Transverse colon (tissue), 4 donors: ENCODE measurements at regions not wholly inside any gene's neighbourhood (a gene's known extent, or its start where the extent isn't known, plus 50 kb on each side); places are given as distances from the start of the nearest gene placed in this dataset.

Experiments
- POLR2A ChIP-seq: fragments of 450-650 bp; IDR thresholded peaks from one replicate; pipeline ENCODE4 v1.6.1; 2016; ENCODE audit warnings: antibody characterized with exemption, mild to moderate bottlenecking, moderate library complexity
- POLR2AphosphoS5 ChIP-seq, 3 donors: sonication (generic); formaldehyde crosslinking; IDR thresholded peaks; one replicate each; pipeline ENCODE4 v1.6.1; 2016; ENCODE audit warnings: antibody characterized with exemption in 3 of 3
- TF ChIP-seq, protein P1 (sequence below), 5 experiments: fragments of 200-600 bp in 3 of 5; fragments of 450-650 bp in 2 of 5; sonication (generic) in 3 of 5; IDR thresholded peaks; 1 replicate in 2 of 5; 2 replicates in 3 of 5; pipeline ENCODE4 v1.5.1; 2016 to 2017; ENCODE audit warnings: antibody characterized with exemption in 5 of 5, inconsistent platforms in 3 of 5, mild to moderate bottlenecking in 2 of 5, moderate library complexity in 1 of 5

DNA sequence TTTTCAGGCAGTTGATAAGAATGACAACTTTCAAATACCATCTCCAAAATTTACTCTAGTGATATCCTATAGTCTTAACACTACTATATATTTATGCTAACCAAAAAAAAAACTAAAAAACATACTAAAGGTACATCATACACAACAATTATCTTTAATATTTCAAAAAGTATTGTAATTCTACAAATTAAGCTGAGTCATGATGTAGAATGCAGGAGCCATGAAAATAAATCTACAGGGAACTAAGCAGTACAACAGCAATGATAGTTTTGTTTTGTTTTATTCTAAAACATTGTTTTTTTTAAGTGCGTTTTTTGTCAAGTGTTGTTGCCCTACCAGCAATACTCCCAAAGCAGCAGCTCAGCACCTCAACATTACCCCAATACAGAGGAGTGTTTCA lies 314.3 kb downstream of the FSIP2 start:
- TF ChIP-seq, protein P1, sequence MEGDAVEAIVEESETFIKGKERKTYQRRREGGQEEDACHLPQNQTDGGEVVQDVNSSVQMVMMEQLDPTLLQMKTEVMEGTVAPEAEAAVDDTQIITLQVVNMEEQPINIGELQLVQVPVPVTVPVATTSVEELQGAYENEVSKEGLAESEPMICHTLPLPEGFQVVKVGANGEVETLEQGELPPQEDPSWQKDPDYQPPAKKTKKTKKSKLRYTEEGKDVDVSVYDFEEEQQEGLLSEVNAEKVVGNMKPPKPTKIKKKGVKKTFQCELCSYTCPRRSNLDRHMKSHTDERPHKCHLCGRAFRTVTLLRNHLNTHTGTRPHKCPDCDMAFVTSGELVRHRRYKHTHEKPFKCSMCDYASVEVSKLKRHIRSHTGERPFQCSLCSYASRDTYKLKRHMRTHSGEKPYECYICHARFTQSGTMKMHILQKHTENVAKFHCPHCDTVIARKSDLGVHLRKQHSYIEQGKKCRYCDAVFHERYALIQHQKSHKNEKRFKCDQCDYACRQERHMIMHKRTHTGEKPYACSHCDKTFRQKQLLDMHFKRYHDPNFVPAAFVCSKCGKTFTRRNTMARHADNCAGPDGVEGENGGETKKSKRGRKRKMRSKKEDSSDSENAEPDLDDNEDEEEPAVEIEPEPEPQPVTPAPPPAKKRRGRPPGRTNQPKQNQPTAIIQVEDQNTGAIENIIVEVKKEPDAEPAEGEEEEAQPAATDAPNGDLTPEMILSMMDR (IDR thresholded peaks at IDR 0.05): no peak
- TF ChIP-seq POLR2A: no peak
- no peak for TF ChIP-seq POLR2AphosphoS5 (IDR thresholded peaks at IDR 0.05)
